Activated CD8-positive, alpha-beta memory T cell treated with anti-CD3 and anti-CD28 coated beads, Interleukin-2, amount 10 ng/mL, durations not matched to agents 7 days and 5 days (primary cell): ENCODE measurements at regions not wholly inside any gene's neighbourhood (a gene's known extent, or its start where the extent isn't known, plus 50 kb on each side); places are given as distances from the start of the nearest gene placed in this dataset.
"Not testable (repeated sequence)": the region's sequence is repeated elsewhere in the genome, so short reads cannot be mapped to it uniquely, and the experiment has no call there.

ENCODE experiments used
- ATAC-seq: fragments of 150-1000 bp; cut with Tn5 transposase; one replicate; pipeline ENCODE4 v1.10.0; 2021; ENCODE audit warnings: moderate library complexity
- CTCF ChIA-PET: fragments of 350-600 bp; sonication (Branson Sonifier 250); formaldehyde crosslinking; loops from one replicate; lab custom pipeline; 2021; ENCODE audit warnings: antibody characterized with exemption; lab: Charles Lee
- DNase-seq: peaks from one replicate; pipeline ENCODE4 v3.0.0-alpha.2; 2020
- H3K27ac Mint-ChIP-seq: one replicate; pipeline ENCODE4 v1.8.0; 2021; ENCODE audit warnings: mild to moderate bottlenecking, mixed read lengths
- H3K27me3 Mint-ChIP-seq: one replicate; pipeline ENCODE4 v1.8.0; 2021; ENCODE audit warnings: mixed read lengths
- H3K36me3 Mint-ChIP-seq: one replicate; pipeline ENCODE4 v1.8.0; 2021; ENCODE audit warnings: mild to moderate bottlenecking, mixed read lengths
- H3K4me1 Mint-ChIP-seq: one replicate; pipeline ENCODE4 v1.8.0; 2021; ENCODE audit warnings: mixed read lengths
- H3K4me3 Mint-ChIP-seq: one replicate; pipeline ENCODE4 v1.8.0; 2021; ENCODE audit warnings: mild to moderate bottlenecking, moderate library complexity, mixed read lengths
- H3K9me3 Mint-ChIP-seq: one replicate; pipeline ENCODE4 v1.8.0; 2022; ENCODE audit warnings: low read depth, mixed read lengths

DNA sequence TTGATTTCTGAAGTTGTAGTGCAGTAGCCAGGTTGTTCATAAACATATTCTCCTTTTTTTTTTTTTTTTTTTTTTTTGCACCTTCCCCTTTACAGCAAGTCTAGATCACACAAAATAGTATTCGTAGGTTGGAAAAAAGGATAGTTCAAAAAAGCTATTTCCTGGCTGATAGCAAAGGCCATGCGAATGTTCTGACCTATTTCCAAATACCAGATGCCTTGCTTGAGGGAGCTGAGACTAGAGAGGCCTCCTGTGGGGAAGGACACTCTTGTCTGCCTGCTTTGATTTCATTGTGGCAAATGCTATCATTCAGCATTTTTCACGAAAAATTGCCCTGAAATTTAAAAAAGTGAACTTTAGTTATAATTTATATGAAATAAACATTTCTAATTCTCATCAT is 111.4 kb downstream of the MAD2L1 start:
- CTCF ChIA-PET, result no interaction called here
- Mint-ChIP-seq H3K27ac (no peak overlapping the region), H3K36me3 (no peaks in the 10 kb centered on the region), H3K4me1 (no peaks in the 10 kb centered on the region), H3K4me3 (no peak overlapping the region), H3K9me3 (peaks cover 6% of the 10 kb centered on the region), H3K27me3 (no peaks in the 10 kb centered on the region)
- DNase-seq (no peak), ATAC-seq (no peak)

DNA sequence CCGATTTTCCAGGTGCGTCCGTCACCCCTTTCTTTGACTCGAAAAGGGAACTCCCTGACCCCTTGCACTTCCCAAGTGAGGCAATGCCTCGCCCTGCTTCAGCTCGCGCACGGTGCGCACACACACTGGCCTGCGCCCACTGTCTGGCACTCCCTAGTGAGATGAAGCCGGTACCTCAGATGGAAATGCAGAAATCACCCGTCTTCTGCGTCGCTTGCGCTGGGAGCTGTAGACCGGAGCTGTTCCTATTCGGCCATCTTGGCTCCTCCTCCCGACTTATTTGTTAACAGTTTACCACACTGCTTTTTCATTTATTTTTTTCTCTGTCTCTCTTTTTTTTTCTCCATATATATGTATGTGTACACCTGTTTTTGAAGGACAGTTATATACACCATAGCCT is 112.2 kb downstream of the MAD2L1 start:
- CTCF ChIA-PET, H3K4me1 Mint-ChIP-seq, H3K27me3 Mint-ChIP-seq, H3K36me3 Mint-ChIP-seq, H3K27ac Mint-ChIP-seq, ATAC-seq, DNase-seq, H3K9me3 Mint-ChIP-seq, H3K4me3 Mint-ChIP-seq: not testable (repeated sequence)

DNA sequence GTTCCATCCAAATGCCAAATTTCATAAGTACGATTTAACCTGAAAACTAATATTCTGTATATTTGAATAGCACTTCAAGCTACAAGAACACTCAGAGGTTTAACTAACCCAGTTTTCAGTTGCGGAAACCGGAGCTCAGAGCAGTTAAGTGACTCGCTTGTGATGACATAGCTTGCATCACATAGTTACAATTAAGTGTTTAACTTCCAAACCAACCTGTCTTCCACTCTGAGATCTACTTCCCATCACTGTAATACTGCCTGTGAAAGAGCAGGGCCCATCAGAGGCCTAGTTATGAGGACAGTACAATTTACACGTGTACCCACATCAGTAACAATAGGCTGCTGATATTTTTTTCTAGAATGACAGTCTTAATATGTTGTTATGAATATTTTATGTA is 120.3 kb downstream of the MAD2L1 start:
- Mint-ChIP-seq H3K36me3 (no peaks in the 10 kb centered on the region), H3K27me3 (no peaks in the 10 kb centered on the region), H3K9me3 (peaks cover 2% of the 10 kb centered on the region), H3K4me3 (no peak overlapping the region), H3K27ac (no peak overlapping the region), H3K4me1 (no peaks in the 10 kb centered on the region)
- CTCF ChIA-PET, result no interaction called here
- ATAC-seq (no peak), DNase-seq (no peak)

DNA sequence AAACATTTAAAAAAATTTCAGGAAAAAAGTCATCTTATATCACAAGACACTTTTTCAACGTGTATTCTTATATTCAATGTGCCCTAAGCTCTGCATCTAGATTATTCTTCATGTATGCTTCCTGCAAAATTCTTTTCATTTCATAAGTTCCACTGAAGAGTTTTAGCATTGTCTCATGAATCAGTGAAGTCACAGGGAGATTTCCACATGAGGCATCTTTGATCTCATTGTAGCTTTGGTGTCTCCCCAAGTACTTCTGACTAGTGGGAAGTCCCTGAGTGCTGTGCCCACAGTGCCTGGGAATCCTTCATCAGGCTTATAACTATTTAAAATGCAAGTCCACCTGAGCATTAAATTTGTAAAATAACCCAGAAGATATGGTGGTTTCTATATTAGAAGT is 123.8 kb downstream of the MAD2L1 start:
- Mint-ChIP-seq H3K27ac (no peak overlapping the region), H3K4me3 (no peak overlapping the region), H3K36me3 (no peaks in the 10 kb centered on the region), H3K9me3 (peaks cover 2% of the 10 kb centered on the region), H3K27me3 (no peaks in the 10 kb centered on the region), H3K4me1 (no peaks in the 10 kb centered on the region)
- CTCF ChIA-PET, result no interaction called here
- DNase-seq (no peak), ATAC-seq (no peak)

DNA sequence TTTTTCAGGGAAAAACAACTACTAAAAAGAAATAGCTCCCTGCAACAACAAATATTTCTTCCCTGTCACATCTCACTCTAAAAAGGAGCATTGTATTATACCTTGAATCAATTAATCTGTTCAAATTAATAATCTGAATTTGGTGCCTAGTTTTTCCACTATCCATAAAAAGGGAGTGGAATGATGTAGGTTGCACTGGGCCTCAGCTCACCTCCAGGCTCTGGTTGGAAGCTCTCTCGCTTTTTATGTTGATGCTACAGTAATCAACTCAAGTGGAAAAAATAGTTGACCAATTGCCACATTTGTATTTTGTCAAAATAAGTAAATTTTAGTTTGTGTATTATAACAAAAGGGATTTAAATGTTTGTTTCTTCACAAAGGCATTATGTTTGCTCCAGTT is 126.1 kb downstream of the MAD2L1 start:
- Mint-ChIP-seq H3K4me3 (no peak overlapping the region), H3K27ac (no peak overlapping the region), H3K27me3 (peaks cover 7% of the 10 kb centered on the region), H3K36me3 (no peaks in the 10 kb centered on the region), H3K9me3 (no peaks in the 10 kb centered on the region), H3K4me1 (no peaks in the 10 kb centered on the region)
- CTCF ChIA-PET, result no interaction called here
- no peak for ATAC-seq
- no peak for DNase-seq

DNA sequence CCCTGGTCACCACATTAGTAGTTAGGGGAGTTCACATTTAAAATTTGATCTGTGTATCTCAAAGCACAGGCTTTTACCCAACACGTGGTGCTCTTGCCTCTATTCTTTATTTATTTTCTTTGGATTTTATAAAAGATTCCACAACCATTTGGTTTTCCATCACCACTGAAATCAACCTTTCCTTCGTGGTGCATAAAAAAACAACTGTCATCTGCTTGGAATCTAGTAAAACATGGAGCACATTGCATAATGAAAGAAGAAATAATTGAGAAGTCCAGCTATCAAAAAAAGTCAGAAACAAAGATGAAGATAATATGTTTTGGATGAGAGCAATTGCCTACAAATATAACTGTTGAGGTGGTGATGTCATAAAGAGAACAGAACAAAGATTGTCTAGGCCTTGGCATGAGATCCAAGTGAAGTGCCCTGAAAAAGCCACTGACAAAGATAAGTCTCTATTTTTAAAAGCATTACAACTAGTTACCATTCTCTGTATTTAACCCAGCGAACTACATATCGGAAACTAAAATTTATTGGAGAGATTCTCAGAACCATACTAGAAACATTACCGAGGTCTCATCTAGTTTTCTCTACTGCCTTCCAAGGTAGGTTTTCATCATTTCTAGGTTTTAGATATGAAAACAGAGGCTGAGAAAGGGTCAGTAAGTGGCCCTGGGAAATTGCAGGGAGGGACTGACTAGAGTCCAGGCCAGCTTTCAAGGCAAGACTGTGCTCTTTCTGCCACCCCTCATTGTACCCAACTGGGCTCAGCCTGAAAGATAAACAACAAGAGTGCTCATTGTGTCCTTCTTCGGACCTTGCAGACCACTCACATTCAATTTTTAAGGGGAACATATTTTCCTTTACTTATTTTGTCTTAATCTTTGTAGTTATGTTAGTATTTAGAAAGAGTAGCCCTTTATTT is 127.3 kb downstream of the MAD2L1 start:
- ATAC-seq (no peak), DNase-seq (no peak)
- Mint-ChIP-seq H3K27me3 (peaks cover 7% of the 10 kb centered on the region), H3K9me3 (no peaks in the 10 kb centered on the region), H3K4me1 (no peaks in the 10 kb centered on the region), H3K36me3 (no peaks in the 10 kb centered on the region), H3K4me3 (no peak overlapping the region), H3K27ac (no peak overlapping the region)
- CTCF ChIA-PET, result no interaction called here

DNA sequence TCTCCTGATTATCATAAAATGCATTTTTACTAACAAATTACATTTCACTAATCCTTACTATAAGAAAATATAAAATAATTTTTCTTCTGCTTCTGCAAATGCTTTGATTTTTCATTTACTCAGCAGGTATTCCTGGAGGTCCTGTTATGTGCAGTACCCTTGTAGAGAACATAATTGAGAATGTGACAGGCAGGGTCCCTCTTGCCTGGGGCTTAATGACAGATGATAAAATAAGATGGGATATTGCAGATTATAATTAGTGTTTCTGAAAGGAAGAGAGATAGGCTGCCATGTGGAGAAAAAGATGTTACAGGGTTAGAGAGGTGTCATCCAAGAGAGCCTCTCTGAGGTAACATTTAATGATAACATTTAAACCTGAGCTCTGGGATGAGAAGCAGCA is 128.9 kb downstream of the MAD2L1 start:
- Mint-ChIP-seq H3K27me3 (peaks cover 7% of the 10 kb centered on the region), H3K9me3 (no peaks in the 10 kb centered on the region), H3K36me3 (no peaks in the 10 kb centered on the region), H3K27ac (no peak overlapping the region), H3K4me1 (no peaks in the 10 kb centered on the region), H3K4me3 (no peak overlapping the region)
- no peak for ATAC-seq
- CTCF ChIA-PET, result no interaction called here
- DNase-seq, result no peak

DNA sequence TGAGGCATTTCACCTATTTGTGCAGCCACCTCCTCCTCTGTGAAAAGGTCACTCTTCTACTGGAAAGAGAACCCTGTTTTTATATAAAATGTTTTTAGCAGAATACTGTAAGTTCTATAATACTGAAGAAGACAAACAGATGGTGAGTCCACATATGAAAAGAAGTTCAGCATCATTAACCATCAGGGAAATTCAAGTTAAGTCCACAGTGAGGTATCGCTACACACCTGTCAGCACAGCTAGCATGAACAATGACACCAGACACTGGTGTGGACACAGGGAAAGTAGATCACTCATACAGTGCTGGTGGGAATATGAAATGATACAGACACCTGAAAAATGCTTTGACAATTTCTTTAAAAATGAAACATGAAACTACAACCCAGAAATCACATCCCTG is 133.0 kb downstream of the MAD2L1 start:
- CTCF ChIA-PET, result no interaction called here
- Mint-ChIP-seq H3K36me3 (no peaks in the 10 kb centered on the region), H3K4me1 (no peaks in the 10 kb centered on the region), H3K27ac (no peak overlapping the region), H3K27me3 (peaks cover 7% of the 10 kb centered on the region), H3K9me3 (no peaks in the 10 kb centered on the region), H3K4me3 (no peak overlapping the region)
- DNase-seq, result no peak
- no peak for ATAC-seq

DNA sequence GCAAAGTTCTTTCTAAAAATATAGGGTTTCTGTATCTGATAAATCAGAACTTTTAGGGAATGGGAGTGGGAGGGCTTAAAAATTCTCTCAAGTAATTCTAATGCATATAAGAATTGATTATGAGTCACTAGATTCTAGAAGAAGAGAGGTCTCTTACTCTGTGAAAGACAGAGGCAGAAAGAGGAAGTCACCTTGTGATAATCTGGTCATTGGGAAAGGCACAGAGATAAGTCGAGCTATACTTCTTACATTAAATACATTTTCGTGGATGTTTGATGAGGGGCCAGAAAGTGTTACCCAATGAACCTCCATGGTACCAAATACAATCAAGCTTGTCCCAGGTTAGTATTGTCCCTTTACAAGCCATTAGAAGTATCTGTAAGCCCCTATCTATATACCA is 134.4 kb downstream of the MAD2L1 start:
- H3K27ac Mint-ChIP-seq, result no peak overlapping the region
- H3K4me1 Mint-ChIP-seq, result no peaks in the 10 kb centered on the region
- ATAC-seq, result no peak
- CTCF ChIA-PET, result no interaction called here
- peaks cover 7% of the 10 kb centered on the region for H3K27me3 Mint-ChIP-seq
- H3K4me3 Mint-ChIP-seq, result no peak overlapping the region
- DNase-seq, result no peak
- H3K9me3 Mint-ChIP-seq, result no peaks in the 10 kb centered on the region
- H3K36me3 Mint-ChIP-seq, result no peaks in the 10 kb centered on the region

DNA sequence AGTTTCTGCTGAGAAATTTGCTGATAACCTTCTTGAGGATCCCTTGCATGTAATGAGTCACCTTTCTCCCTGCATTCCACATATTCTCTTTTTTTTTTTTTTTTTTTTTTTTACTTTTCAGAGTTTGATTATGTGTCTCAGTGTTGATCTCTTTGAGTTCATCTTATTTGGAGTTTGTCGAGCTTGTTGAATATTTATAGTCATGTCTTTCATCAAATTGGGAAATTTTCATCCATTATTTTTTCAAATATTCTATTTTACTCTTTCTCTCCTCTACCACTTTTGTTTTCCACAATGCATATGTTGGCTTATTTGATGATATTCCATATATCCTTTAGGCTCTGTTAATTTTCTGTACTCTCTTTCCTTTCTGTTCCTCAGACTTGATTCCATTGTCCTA is 136.1 kb downstream of the MAD2L1 start:
- H3K9me3 Mint-ChIP-seq, result no peaks in the 10 kb centered on the region
- no peaks in the 10 kb centered on the region for H3K27me3 Mint-ChIP-seq
- DNase-seq (no peak), ATAC-seq (no peak)
- H3K36me3 Mint-ChIP-seq, result no peaks in the 10 kb centered on the region
- no peaks in the 10 kb centered on the region for H3K4me1 Mint-ChIP-seq
- CTCF ChIA-PET, result no interaction called here
- H3K27ac Mint-ChIP-seq, result no peak overlapping the region
- no peak overlapping the region for H3K4me3 Mint-ChIP-seq

DNA sequence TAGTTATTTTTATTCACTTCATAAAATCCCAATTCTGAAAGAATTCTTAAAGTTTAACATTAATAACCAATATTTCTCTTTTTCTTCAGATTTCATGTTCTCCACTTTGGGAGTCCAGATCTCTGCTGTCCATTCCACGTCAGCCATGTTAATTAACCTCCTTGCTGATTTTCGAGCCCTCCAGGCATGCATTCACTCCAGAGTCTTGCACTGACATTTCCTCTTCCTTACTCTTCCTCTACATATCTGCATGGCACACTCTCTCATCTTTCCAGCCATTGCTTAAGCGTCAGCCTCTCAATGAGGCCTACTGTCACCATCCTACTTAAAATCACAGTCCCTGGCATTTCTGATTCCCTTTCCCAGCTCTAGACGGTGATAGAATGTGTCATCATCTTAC is 144.8 kb downstream of the MAD2L1 start:
- CTCF ChIA-PET, result no interaction called here
- ATAC-seq (no peak), DNase-seq (no peak)
- Mint-ChIP-seq H3K36me3 (no peaks in the 10 kb centered on the region), H3K4me1 (no peaks in the 10 kb centered on the region), H3K27ac (no peak overlapping the region), H3K9me3 (no peaks in the 10 kb centered on the region), H3K27me3 (no peaks in the 10 kb centered on the region), H3K4me3 (no peak overlapping the region)

DNA sequence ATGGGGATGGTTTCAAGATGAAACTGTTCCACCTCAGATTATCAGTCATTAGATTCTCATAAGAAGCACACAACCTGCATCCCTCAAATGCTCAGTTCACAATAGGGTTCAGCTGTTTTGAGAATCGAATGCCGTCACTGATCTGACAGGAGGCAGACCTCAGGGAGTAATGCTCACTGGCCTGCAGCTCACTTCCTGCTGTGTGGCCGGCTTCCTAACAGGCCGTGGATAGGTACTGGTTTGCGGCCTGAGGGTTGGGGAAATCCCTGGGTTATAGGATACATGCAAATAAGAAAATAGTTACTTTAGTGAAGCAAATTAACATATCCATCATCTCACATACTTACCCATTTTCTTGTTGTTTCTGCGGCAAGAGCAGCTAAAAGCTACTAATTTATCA is 160.4 kb downstream of the MAD2L1 start:
- Mint-ChIP-seq H3K27me3 (no peaks in the 10 kb centered on the region), H3K9me3 (no peaks in the 10 kb centered on the region), H3K4me1 (no peaks in the 10 kb centered on the region), H3K27ac (no peak overlapping the region), H3K4me3 (no peak overlapping the region), H3K36me3 (no peaks in the 10 kb centered on the region)
- CTCF ChIA-PET, result no interaction called here
- no peak for ATAC-seq
- no peak for DNase-seq

DNA sequence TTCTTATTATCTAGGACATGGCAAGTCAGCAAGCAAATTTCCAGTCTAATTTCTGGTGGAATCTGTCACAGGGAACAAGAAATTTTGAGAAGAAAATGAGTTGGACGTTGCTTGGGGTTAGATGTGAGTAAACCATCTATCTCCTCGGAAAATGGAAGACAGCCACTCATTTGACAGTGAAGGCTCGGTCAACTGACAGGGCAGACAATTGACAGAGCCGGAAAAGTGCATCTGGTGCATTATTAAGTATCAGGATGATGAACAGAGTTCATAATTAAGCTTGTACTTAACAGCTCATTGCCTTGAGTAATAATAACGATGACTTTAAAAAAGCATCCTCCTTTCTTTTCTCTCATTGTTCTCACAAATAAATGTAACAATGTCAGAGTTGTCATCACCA is 168.4 kb downstream of the MAD2L1 start:
- CTCF ChIA-PET, result no interaction called here
- Mint-ChIP-seq H3K27ac (no peak overlapping the region), H3K27me3 (no peaks in the 10 kb centered on the region), H3K9me3 (no peaks in the 10 kb centered on the region), H3K4me1 (no peaks in the 10 kb centered on the region), H3K4me3 (no peak overlapping the region), H3K36me3 (no peaks in the 10 kb centered on the region)
- DNase-seq (no peak), ATAC-seq (no peak)

DNA sequence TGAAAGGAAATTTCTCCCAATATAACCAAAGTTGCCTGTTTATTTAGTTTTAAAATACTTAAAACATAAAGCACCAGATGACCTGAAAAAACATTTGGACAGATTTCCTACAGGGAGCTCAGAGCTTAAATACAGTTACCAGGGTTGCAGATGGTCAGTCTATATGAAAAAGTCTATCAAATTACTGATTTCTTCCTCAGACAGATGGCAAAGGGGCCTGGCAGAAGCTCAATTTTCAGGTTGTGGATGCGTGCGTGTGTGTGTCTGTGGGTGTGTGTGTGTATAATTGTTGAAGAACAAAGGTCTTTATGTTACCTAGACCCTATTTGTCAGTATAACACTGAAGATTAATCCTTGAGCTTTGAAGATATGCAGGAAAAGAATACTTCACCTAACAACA is 169.4 kb downstream of the MAD2L1 start:
- H3K4me1 Mint-ChIP-seq, result no peaks in the 10 kb centered on the region
- H3K27ac Mint-ChIP-seq, result no peak overlapping the region
- H3K36me3 Mint-ChIP-seq, result no peaks in the 10 kb centered on the region
- no peaks in the 10 kb centered on the region for H3K9me3 Mint-ChIP-seq
- H3K4me3 Mint-ChIP-seq, result no peak overlapping the region
- CTCF ChIA-PET, result no interaction called here
- ATAC-seq (no peak), DNase-seq (no peak)
- H3K27me3 Mint-ChIP-seq, result no peaks in the 10 kb centered on the region
